ENCODE measurements at regions not wholly inside any gene's neighbourhood (a gene's known extent, or its start where the extent isn't known, plus 50 kb on each side); places are given as distances from the start of the nearest gene placed in this dataset.

GRCh38 chr12:125549836-125550235 lies 484.6 kb downstream of the AACS start:
- ATAC-seq (peak; percentile 69), DNase-seq (ENCODE audit: low spot score) (peak; percentile 51)
- Histone ChIP-seq H2AFZ (no peak overlapping the region), H3K79me2 (replicated peaks; ENCODE audit: insufficient read depth) (no peaks in the 10 kb centered on the region), H3F3A (replicated peaks; ENCODE audit: low read depth) (no peaks in the 10 kb centered on the region), H3K4me1 (ENCODE audit: insufficient read depth) (no peaks in the 10 kb centered on the region), H3K4me2 (no peak overlapping the region), H3K4me3 (no peak overlapping the region), H3K27ac (ENCODE audit: low read depth) (no peak overlapping the region), H3K27me3 (ENCODE audit: insufficient read depth) (no peaks in the 10 kb centered on the region), H3K36me3 (ENCODE audit: insufficient read depth) (no peaks in the 10 kb centered on the region), H3K9me2 (ENCODE audit: insufficient read depth) (no peaks in the 10 kb centered on the region), H4K20me1 (replicated peaks; ENCODE audit: insufficient read depth) (no peaks in the 10 kb centered on the region)
- Mint-ChIP-seq H3K27ac (no peak overlapping the region), H3K27me3 (ENCODE audit: insufficient read depth, low read depth, poor library complexity) (peaks cover 2% of the 10 kb centered on the region), H3K4me3 (no peak overlapping the region), H3K9me3 (peaks cover 3% of the 10 kb centered on the region; the same call in 1 of the 3 replicates), H3K36me3 (ENCODE audit: low read depth) (peaks cover 19% of the 10 kb centered on the region), H3K4me1 (peaks cover 33% of the 10 kb centered on the region)
- TF ChIP-seq, protein P1, sequence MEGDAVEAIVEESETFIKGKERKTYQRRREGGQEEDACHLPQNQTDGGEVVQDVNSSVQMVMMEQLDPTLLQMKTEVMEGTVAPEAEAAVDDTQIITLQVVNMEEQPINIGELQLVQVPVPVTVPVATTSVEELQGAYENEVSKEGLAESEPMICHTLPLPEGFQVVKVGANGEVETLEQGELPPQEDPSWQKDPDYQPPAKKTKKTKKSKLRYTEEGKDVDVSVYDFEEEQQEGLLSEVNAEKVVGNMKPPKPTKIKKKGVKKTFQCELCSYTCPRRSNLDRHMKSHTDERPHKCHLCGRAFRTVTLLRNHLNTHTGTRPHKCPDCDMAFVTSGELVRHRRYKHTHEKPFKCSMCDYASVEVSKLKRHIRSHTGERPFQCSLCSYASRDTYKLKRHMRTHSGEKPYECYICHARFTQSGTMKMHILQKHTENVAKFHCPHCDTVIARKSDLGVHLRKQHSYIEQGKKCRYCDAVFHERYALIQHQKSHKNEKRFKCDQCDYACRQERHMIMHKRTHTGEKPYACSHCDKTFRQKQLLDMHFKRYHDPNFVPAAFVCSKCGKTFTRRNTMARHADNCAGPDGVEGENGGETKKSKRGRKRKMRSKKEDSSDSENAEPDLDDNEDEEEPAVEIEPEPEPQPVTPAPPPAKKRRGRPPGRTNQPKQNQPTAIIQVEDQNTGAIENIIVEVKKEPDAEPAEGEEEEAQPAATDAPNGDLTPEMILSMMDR (conservative IDR thresholded peaks at IDR 0.05; ENCODE audit: low read depth in 2 of 2): peak; percentile 80 to 86
- TF ChIP-seq REST (IDR thresholded peaks at IDR 0.05; ENCODE audit: unreplicated experiment): no peak

- H3K36me3 Mint-ChIP-seq (ENCODE audit: low read depth): peaks cover 7% of the 10 kb centered on the region
- DNase-seq (ENCODE audit: low spot score) (no peak), ATAC-seq (no peak)
- Histone ChIP-seq H2AFZ (no peak overlapping the region), H3K36me3 (ENCODE audit: insufficient read depth) (no peaks in the 10 kb centered on the region), H3K4me3 (no peak overlapping the region), H3F3A (replicated peaks; ENCODE audit: low read depth) (no peaks in the 10 kb centered on the region), H3K4me2 (no peak overlapping the region), H3K27me3 (ENCODE audit: insufficient read depth) (no peaks in the 10 kb centered on the region), H3K9me2 (ENCODE audit: insufficient read depth) (no peaks in the 10 kb centered on the region), H3K79me2 (replicated peaks; ENCODE audit: insufficient read depth) (no peaks in the 10 kb centered on the region), H3K4me1 (ENCODE audit: insufficient read depth) (no peaks in the 10 kb centered on the region), H4K20me1 (replicated peaks; ENCODE audit: insufficient read depth) (no peaks in the 10 kb centered on the region), H3K27ac (ENCODE audit: low read depth) (no peak overlapping the region)
- H3K9me3 Mint-ChIP-seq: peaks cover 3% of the 10 kb centered on the region; the same call in 1 of the 3 replicates
- no peak overlapping the region for H3K4me3 Mint-ChIP-seq
- H3K4me1 Mint-ChIP-seq: peaks cover 35% of the 10 kb centered on the region
- H3K27ac Mint-ChIP-seq: peak overlapping the region; percentile 76; the same call in 1 of the 2 replicates
- H3K27me3 Mint-ChIP-seq (ENCODE audit: insufficient read depth, low read depth, poor library complexity): peaks cover 2% of the 10 kb centered on the region
- no peak for TF ChIP-seq ZNF114 (CRISPR knock-in tag; IDR thresholded peaks at IDR 0.05)
- no peak for TF ChIP-seq POLR2AphosphoS5 (IDR thresholded peaks at IDR 0.05; ENCODE audit: low read depth)
- TF ChIP-seq, protein P2, sequence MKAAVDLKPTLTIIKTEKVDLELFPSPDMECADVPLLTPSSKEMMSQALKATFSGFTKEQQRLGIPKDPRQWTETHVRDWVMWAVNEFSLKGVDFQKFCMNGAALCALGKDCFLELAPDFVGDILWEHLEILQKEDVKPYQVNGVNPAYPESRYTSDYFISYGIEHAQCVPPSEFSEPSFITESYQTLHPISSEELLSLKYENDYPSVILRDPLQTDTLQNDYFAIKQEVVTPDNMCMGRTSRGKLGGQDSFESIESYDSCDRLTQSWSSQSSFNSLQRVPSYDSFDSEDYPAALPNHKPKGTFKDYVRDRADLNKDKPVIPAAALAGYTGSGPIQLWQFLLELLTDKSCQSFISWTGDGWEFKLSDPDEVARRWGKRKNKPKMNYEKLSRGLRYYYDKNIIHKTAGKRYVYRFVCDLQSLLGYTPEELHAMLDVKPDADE (IDR thresholded peaks at IDR 0.05): no peak
- TF ChIP-seq ZNF462 (CRISPR knock-in tag; IDR thresholded peaks at IDR 0.05): no peak
- TF ChIP-seq NANOG (IDR thresholded peaks at IDR 0.05; ENCODE audit: borderline replicate concordance): no peak
- no peak for TF ChIP-seq CREB1 (CRISPR knock-in tag; IDR thresholded peaks at IDR 0.05; ENCODE audit: low read depth)
- TF ChIP-seq EZH2phosphoT487 (IDR thresholded peaks at IDR 0.05; ENCODE audit: unreplicated experiment): no peak
Measured at GRCh38 chr12:125552295-125552694, 487.1 kb downstream of the AACS start.
